ENCODE measurements at regions not wholly inside any gene's neighbourhood (a gene's known extent, or its start where the extent isn't known, plus 50 kb on each side); places are given as distances from the start of the nearest gene placed in this dataset.

GRCh38 chr17:72056727-72057290, 64.0 kb upstream of the SOX9 start:
- no peak for DNase-seq (ENCODE audit: low read depth in 3 of 3)

- no peak for DNase-seq (ENCODE audit: low read depth in 3 of 3)
Measured at GRCh38 chr17:72060084-72060483, 60.7 kb upstream of the SOX9 start.

- no peak for DNase-seq (ENCODE audit: low read depth in 3 of 3)
Measured at GRCh38 chr17:72063262-72063661, 57.6 kb upstream of the SOX9 start.

GRCh38 chr17:72063756-72064450, 56.9 kb upstream of the SOX9 start:
- DNase-seq (ENCODE audit: low read depth in 3 of 3), result no peak

- no peak for DNase-seq (ENCODE audit: low read depth in 3 of 3)
Measured at GRCh38 chr17:72064606-72065193, 56.1 kb upstream of the SOX9 start.

- no peak for DNase-seq (ENCODE audit: low read depth in 3 of 3)
Measured at GRCh38 chr17:72065556-72065955, 55.3 kb upstream of the SOX9 start.

- no peak for DNase-seq (ENCODE audit: low read depth in 3 of 3)
Measured at GRCh38 chr17:72068643-72069042, 52.2 kb upstream of the SOX9 start.

- no peak for DNase-seq (ENCODE audit: low read depth in 3 of 3)
Measured at GRCh38 chr17:72069586-72070202, 51.1 kb upstream of the SOX9 start.
